K562 (cell line): ENCODE measurements at regions not wholly inside any gene's neighbourhood (a gene's known extent, or its start where the extent isn't known, plus 50 kb on each side); places are given as distances from the start of the nearest gene placed in this dataset.
A peak's percentile ranks its signal among the peaks of the same experiment; 100 is the strongest.

Experiments used
- EP300 ChIP-seq: IDR thresholded peaks from 2 replicates; pipeline ENCODE4 v1.6.1; 2012; ENCODE audit warnings: low read length, improper control_type of control experiment
- ERF ChIP-seq: fragments of 450-650 bp; formaldehyde crosslinking; IDR thresholded peaks from 2 replicates; pipeline ENCODE4 v1.4.0; 2020; ENCODE audit warnings: mild to moderate bottlenecking, mixed read lengths
- FOSL1 ChIP-seq: fragments of 200-800 bp; sonication (Bioruptor generic); conservative IDR thresholded peaks from 2 replicates; pipeline ENCODE4 v1.6.1; 2016; ENCODE audit warnings: missing genetic modification characterization, missing compliant biosample characterization
- HLTF ChIP-seq: fragments of 450-650 bp; IDR thresholded peaks from 2 replicates; pipeline ENCODE4 v1.6.1; 2016
- ZBTB40 ChIP-seq, 2 experiments: fragments of 450-650 bp in 1 of 2; sonication (generic) in 1 of 2; formaldehyde crosslinking in 1 of 2; IDR thresholded peaks; 2 replicates each; pipeline versions ENCODE4 v1.7.1 to v1.9.0; 2016 to 2022; ENCODE audit warnings: inconsistent platforms in 1 of 2, mild to moderate bottlenecking in 1 of 2, missing genetic modification reagents in 1 of 2
- ZNF316 ChIP-seq: fragments of 450-650 bp; IDR thresholded peaks from 2 replicates; pipeline ENCODE4 v1.6.1; 2016

- no peak for TF ChIP-seq ERF (CRISPR knock-in tag)
- TF ChIP-seq FOSL1 (tag) = peak; percentile 75
- no peak for TF ChIP-seq HLTF
- TF ChIP-seq EP300 = no peak
- peak; percentile 71 for TF ChIP-seq ZNF316
- TF ChIP-seq ZBTB40 (IDR thresholded peaks at IDR 0.05) = peak; percentile 82
- TF ChIP-seq ZBTB40 (CRISPR knock-in tag; IDR thresholded peaks at IDR 0.05) = peak; percentile 80
- TF ChIP-seq, all 486 proteins: peak for 14
Measured at GRCh38 chr7:104956753-104957450, 57.1 kb upstream of the KMT2E start (continued).
